ENCODE measurements at regions not wholly inside any gene's neighbourhood (a gene's known extent, or its start where the extent isn't known, plus 50 kb on each side); places are given as distances from the start of the nearest gene placed in this dataset.

DNA sequence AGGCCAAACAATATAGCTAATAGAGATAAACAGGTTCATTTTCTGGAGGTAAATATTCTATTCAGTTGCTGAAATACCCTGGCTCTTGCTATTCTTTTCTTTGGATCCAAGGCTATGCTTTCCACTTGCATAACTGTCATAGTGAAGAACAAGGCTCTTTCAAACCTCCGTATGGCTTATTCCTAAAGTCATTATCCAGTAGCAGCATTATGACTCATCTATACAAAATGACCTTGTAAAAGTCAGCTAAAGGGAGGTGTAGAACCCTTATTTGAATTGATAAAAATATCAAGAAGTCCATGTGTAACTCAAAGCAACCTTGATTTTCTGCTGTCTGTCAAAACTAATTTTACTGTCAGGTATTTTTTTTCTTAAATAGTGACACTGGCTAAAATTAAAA, 447.8 kb downstream of the PLK2 start:
- DNase-seq (ENCODE audit: low read depth, low spot score), result no peak
- POLR2A ChIA-PET, result no interaction called here
- TF ChIP-seq SIN3A (IDR thresholded peaks at IDR 0.05; ENCODE audit: borderline replicate concordance, insufficient read depth, low read depth, low read length) (no peak), TCF7L2 (IDR thresholded peaks at IDR 0.05; ENCODE audit: low read depth, low read length) (no peak), POLR2AphosphoS5 (IDR thresholded peaks at IDR 0.05; ENCODE audit: low read depth, low read length) (no peak)
- TF ChIP-seq, protein P1, sequence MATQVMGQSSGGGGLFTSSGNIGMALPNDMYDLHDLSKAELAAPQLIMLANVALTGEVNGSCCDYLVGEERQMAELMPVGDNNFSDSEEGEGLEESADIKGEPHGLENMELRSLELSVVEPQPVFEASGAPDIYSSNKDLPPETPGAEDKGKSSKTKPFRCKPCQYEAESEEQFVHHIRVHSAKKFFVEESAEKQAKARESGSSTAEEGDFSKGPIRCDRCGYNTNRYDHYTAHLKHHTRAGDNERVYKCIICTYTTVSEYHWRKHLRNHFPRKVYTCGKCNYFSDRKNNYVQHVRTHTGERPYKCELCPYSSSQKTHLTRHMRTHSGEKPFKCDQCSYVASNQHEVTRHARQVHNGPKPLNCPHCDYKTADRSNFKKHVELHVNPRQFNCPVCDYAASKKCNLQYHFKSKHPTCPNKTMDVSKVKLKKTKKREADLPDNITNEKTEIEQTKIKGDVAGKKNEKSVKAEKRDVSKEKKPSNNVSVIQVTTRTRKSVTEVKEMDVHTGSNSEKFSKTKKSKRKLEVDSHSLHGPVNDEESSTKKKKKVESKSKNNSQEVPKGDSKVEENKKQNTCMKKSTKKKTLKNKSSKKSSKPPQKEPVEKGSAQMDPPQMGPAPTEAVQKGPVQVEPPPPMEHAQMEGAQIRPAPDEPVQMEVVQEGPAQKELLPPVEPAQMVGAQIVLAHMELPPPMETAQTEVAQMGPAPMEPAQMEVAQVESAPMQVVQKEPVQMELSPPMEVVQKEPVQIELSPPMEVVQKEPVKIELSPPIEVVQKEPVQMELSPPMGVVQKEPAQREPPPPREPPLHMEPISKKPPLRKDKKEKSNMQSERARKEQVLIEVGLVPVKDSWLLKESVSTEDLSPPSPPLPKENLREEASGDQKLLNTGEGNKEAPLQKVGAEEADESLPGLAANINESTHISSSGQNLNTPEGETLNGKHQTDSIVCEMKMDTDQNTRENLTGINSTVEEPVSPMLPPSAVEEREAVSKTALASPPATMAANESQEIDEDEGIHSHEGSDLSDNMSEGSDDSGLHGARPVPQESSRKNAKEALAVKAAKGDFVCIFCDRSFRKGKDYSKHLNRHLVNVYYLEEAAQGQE (IDR thresholded peaks at IDR 0.05; ENCODE audit: insufficient read depth in 1 of 2, low read depth in 2 of 2, low read length in 1 of 2), result no peak
- TF ChIP-seq, protein P2, sequence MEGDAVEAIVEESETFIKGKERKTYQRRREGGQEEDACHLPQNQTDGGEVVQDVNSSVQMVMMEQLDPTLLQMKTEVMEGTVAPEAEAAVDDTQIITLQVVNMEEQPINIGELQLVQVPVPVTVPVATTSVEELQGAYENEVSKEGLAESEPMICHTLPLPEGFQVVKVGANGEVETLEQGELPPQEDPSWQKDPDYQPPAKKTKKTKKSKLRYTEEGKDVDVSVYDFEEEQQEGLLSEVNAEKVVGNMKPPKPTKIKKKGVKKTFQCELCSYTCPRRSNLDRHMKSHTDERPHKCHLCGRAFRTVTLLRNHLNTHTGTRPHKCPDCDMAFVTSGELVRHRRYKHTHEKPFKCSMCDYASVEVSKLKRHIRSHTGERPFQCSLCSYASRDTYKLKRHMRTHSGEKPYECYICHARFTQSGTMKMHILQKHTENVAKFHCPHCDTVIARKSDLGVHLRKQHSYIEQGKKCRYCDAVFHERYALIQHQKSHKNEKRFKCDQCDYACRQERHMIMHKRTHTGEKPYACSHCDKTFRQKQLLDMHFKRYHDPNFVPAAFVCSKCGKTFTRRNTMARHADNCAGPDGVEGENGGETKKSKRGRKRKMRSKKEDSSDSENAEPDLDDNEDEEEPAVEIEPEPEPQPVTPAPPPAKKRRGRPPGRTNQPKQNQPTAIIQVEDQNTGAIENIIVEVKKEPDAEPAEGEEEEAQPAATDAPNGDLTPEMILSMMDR (IDR thresholded peaks at IDR 0.05), result no peak
- no peak for ATAC-seq
- Histone ChIP-seq H3K4me3 (ENCODE audit: low read depth in 2 of 2, low read length in 2 of 2) (no peak overlapping the region), H3K27me3 (ENCODE audit: control insufficient read depth, insufficient read depth, low read length) (no peaks in the 10 kb centered on the region), H3K36me3 (ENCODE audit: control insufficient read depth, insufficient read depth, low read length) (no peaks in the 10 kb centered on the region), H3K4me1 (ENCODE audit: control insufficient read depth, insufficient read depth, low read length) (no peaks in the 10 kb centered on the region; the same call in 1 of the 2 replicates), H3K9me3 (ENCODE audit: control insufficient read depth, insufficient read depth, low read depth, low read length) (no peaks in the 10 kb centered on the region), H3K27ac (ENCODE audit: low read length) (no peak overlapping the region)
- intact Hi-C loops (cut with micrococcal nuclease; ENCODE audit: unreplicated experiment) (no loop called here), in situ Hi-C loops (cut with HindIII; ENCODE audit: low pct_unique_long_range_greater_than_20kb, low sequenced_read_pairs) (no loop called here)
- BruUV-seq (replicated peaks), result no TSS peak
- CTCF ChIA-PET, result no interaction called here

DNA sequence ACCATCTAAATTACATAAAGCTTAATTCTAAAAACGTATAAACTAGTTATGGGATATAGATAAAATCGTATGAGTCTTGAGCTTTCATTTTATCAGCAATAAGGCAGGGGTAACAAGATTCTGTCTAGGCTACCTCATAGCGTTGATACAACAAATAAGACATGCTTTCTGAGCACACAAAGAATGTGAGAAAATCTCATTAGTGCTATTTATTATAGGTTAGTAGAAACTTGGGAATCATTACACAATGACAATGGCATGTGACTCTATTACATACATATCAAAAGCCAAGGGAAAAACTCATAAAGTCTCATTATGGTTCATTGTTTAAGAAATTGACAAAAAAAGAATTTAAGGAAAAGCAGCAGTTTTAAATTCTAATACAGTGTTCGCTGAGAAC, 448.6 kb downstream of the PLK2 start:
- H3K27ac ChIP-seq (ENCODE audit: low read length), result no peak overlapping the region
- intact Hi-C loops (cut with micrococcal nuclease; ENCODE audit: unreplicated experiment), result no loop called here
- no peaks in the 10 kb centered on the region for H3K27me3 ChIP-seq (ENCODE audit: control insufficient read depth, insufficient read depth, low read length)
- H3K9me3 ChIP-seq (ENCODE audit: control insufficient read depth, insufficient read depth, low read depth, low read length), result no peaks in the 10 kb centered on the region
- no TSS peak for BruUV-seq (replicated peaks)
- POLR2A ChIA-PET, result interaction anchor here (0.6 kb wide), 1 partner anchor 1978 kb away, joined by 3 read pairs; no protein-coding TSS in a partner anchor
- ATAC-seq (no peak), DNase-seq (ENCODE audit: low read depth, low spot score) (no peak)
- no peak overlapping the region for H3K4me3 ChIP-seq (ENCODE audit: low read depth in 2 of 2, low read length in 2 of 2)
- H3K36me3 ChIP-seq (ENCODE audit: control insufficient read depth, insufficient read depth, low read length), result no peaks in the 10 kb centered on the region
- CTCF ChIA-PET, result no interaction called here
- TF ChIP-seq TCF7L2 (IDR thresholded peaks at IDR 0.05; ENCODE audit: low read depth, low read length) (no peak), POLR2AphosphoS5 (IDR thresholded peaks at IDR 0.05; ENCODE audit: low read depth, low read length) (no peak), SIN3A (IDR thresholded peaks at IDR 0.05; ENCODE audit: borderline replicate concordance, insufficient read depth, low read depth, low read length) (no peak)
- TF ChIP-seq, protein P2 (IDR thresholded peaks at IDR 0.05), result no peak
- TF ChIP-seq, protein P1 (IDR thresholded peaks at IDR 0.05; ENCODE audit: insufficient read depth in 1 of 2, low read depth in 2 of 2, low read length in 1 of 2), result no peak
- no peaks in the 10 kb centered on the region; the same call in 1 of the 2 replicates for H3K4me1 ChIP-seq (ENCODE audit: control insufficient read depth, insufficient read depth, low read length)
- in situ Hi-C loops (cut with HindIII; ENCODE audit: low pct_unique_long_range_greater_than_20kb, low sequenced_read_pairs), result no loop called here

Data from Panc1 (cell line).